Effector CD8-positive, alpha-beta T cell (primary cell): ENCODE measurements at regions not wholly inside any gene's neighbourhood (a gene's known extent, or its start where the extent isn't known, plus 50 kb on each side); places are given as distances from the start of the nearest gene placed in this dataset.

ENCODE experiments used
- DNase-seq: peaks from one replicate; lab custom pipeline; 2025; lab: John Stamatoyannopoulos, UW

GRCh38 chr10:131771634-131772358, 129.0 kb upstream of the PPP2R2D start:
- DNase-seq, result no peak

GRCh38 chr10:131772441-131772840, 128.4 kb upstream of the PPP2R2D start:
- DNase-seq, result no peak

- no peak for DNase-seq
These were observed 127.2 kb upstream of the PPP2R2D start for GRCh38 chr10:131773370-131774343.

DNA sequence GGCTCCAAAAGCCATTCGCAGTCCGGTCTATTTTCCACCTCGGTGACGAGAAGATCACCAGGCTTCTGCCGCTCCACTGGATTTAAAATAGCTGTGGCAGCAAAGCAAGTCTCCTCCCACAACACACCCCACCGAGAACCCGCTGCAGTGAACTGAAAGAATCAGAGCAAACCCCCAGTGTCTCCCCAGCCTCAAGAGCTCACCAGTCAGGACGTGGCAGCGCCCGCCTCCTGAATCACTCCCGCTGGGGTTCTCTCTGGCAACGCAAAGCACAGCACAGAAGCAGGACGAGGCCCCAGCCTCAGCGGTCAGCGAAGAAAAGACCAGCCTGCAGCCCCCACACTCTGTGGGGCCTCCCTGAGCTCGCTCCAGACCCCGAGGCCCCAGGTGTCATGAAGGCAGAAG, 126.1 kb upstream of the PPP2R2D start:
- no peak for DNase-seq

- DNase-seq, result no peak
These were observed 125.4 kb upstream of the PPP2R2D start for GRCh38 chr10:131775433-131775832.

DNA sequence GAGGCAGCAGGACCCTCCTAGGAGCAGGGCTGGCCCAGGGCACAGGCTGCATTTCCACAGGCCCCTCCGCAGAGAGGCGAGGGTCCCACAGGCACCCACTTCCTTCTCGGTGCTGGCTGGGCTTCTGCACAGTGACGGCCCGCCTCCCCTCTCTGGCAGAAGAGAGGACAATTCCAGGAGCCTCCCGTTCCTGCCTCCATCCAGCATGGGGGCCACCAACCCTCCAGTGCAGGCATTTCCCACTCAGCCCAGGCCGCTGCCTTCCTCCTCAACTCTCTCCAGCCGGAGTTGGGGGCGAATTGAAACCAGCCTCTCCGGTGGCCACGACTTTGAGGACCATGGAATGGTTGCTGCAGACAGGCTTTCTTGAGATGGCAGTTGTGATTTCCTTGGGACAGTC, 125.0 kb upstream of the PPP2R2D start:
- DNase-seq, result no peak

DNA sequence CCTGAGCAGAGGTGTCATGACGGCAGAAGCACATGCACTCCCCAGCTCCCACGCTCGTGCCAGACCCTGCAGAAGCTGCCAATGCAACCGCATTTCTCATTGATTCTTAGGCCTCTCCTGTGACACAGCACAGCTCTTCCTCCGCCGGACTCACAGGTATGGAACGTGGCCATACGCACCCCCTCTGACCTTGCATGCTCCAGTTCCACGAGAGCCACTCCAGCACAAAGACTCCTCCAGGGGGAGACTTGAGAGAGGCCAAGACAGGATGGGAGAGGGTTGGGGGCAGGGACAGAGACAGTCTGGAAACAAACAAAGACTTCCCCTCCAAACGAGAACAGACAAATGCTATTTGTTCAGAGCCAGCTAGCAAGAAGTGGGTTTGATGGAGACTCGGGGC, 124.3 kb upstream of the PPP2R2D start:
- no peak for DNase-seq

DNA sequence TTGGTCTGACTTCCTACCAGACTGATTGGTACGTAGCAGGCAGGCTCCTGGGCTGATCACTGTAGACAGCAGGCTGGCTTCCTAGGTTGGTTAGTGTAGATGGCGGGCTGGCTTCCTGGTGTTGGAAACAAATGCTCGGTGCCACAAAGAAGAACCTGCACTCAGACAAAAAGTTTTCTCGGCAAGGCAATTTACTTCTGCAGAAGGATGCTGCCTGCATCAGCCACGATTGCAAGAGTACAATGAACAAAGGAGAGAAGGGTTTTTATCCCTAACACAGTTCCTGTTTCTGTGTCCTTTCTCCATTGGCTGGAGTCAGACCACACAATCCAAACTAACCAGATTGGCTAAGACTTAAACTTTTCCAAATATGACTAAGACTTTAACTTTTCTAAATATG, 123.6 kb upstream of the PPP2R2D start:
- DNase-seq, result no peak

GRCh38 chr10:131777921-131778320, 122.9 kb upstream of the PPP2R2D start:
- no peak for DNase-seq

DNA sequence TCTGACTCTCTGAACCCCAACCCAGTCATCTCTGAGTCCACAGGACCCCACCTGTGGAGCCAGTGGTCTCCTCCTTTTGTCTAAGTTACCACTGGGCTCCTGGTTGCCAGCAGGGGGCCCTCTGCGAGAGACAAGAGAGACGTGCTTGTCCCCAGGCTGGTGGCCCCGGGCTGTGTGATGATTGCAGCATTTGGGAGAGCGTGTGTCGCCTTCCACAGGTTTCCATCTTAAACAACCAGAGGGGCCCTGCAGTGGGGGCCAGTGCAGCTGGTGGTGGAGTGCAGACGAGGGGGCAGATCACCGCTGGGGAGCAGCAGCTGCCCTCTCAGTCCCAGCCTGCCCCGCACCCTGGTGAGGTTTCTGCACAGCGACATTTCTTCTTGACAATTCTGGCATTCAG, 122.4 kb upstream of the PPP2R2D start:
- DNase-seq, result no peak

DNA sequence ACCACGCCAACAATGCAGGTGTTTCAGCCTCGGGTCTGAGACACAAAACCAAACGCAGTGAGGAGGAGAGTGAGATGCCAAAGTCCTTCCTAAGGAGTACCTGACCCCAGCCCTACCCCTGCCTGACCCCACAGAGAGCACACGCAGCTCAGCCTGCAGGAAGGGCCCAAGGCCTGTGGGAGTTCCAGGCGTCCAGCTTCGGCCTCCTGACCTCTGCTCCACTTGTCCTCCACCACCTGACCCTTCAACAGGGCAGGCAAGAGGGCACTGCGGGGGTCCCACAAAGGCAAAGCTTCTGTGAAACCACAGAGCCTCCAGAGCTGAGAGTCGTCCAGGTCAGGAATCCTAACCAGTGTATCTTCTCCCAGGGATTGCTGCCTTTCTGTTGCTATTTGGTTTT, 122.0 kb upstream of the PPP2R2D start:
- no peak for DNase-seq

GRCh38 chr10:131779661-131780394, 121.0 kb upstream of the PPP2R2D start:
- no peak for DNase-seq

DNA sequence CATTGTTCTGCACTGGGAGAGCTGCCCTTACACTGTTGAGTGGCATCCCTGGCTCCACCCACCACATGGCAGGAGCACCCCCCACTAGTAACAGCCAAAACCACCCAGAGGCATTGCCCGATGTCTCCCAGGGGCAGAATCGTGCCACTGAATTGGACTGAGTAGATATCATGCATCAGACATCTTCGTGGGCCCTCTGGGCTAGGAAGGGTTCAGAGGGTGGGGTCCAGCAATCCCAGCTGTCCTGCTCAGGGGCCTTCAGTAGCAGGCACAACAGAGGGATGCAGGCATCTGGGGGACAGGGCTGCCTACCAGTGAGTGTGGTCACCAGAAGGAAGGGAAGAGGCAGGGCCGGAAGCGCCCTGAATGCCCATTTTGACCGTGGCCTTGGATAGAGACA, 119.7 kb upstream of the PPP2R2D start:
- DNase-seq, result no peak

DNA sequence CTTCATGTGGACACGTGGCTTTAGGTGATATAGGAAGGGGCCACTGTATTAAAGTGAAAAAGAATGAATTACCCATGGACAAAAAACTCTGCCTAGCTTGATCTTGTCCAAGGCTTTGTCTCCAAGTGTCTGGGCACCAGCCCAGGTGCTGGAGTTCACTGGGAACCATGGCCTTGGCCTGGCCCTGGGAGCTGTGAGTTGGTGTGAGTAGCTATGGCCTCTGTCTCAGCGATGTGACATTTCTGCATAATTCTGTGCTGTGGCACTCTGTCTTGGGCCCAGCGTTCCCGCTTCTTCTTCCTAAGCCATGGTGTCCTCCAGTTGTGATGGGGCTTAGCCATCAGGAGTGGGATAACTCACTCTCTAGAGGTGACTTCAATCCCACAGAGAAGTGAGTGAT, 119.0 kb upstream of the PPP2R2D start:
- DNase-seq, result no peak

DNA sequence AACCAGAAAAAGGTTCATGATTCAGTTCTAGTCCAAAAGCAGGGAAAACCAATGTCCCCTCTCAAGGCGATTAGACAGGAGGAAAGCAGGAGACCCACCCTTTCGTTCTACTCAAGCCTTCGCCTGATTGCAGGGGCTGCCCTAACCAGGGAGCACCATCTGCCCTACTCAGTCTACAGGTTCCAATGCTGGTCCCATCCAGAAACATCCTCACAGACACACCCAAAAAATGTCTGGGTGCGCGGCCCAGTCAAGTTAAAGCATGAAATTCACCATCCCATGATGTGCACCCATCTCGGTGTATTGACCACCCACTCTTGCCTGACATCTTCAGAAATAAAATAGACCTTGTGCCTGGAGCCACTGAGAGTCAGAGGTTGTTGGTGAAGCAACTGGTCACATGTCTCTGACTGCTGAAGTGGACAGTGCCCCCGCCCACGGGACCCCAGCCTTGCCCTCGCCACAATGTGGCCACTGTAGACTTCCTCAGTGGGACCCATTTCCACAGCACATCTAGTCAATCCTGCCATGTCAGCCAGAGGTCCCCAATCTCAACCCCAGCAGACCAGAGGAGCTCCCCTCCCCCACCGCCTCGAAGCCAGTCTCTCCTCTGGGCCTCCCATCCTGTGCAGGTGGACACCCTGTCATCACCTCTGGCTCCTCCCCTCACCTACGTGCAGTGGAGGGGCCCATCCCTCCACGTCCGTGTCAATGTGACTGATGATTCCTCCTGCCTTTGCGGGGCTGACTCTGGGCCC, 116.3 kb upstream of the PPP2R2D start:
- no peak for DNase-seq

DNA sequence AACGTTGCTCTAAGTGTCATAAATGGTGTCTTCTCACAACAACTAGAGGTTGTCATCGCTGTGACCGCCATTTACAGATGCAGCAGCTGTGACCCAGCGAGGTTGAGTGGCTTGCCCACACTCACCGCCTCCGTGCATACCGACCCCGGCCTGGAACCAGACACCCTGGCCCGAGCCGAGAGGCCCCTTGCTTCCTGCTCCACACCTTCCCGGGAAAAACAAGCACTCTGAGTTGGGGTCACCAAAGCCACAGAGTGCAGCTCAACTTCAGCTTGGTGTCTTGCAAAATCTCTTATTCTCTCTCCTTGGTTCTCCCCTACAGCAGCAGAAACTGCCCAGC, 115.7 kb upstream of the PPP2R2D start:
- DNase-seq, result no peak

DNA sequence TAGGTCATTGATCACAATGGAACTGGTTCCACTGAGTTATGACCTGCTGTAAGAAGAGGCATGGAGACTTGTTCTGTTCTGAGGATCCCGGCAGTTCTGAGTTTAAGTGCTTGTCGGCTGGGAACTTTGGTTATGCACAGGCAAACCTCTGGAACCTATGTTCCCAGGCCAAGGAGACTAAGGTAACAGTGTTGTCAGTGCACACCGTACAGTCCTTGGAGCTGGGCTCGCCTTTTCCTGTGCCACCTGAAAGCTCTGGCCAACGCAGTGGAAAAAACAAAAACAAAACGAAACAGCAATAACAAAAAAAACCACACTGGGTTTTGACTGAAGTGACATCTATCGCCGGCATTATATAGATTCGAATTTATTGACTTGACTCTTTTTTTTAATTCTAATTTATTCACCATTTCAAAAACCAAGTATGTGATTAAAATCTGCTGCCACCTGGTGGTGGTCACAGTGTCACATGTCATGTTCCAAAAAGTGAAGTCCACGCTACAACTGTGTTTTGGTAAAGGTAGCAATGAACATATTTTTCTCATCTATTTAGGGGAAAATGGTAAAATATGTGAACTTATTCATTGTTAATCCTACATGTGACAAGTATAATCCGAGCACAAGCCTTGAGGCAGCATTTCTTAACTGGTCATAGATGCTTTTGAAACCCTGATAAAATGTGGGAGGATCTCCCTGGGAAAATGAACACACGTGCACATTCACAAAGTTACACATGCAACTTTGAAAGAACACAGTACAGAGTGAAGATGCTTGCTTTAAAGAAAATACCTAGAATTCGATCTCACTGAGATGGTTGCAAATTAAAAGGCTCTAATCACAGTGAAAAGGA, 113.8 kb upstream of the PPP2R2D start:
- no peak for DNase-seq

- DNase-seq, result no peak
These were observed 112.8 kb upstream of the PPP2R2D start for GRCh38 chr10:131787961-131788360.

GRCh38 chr10:131788386-131788785, 112.4 kb upstream of the PPP2R2D start:
- no peak for DNase-seq

- no peak for DNase-seq
These were observed 111.3 kb upstream of the PPP2R2D start for GRCh38 chr10:131789516-131789915.

DNA sequence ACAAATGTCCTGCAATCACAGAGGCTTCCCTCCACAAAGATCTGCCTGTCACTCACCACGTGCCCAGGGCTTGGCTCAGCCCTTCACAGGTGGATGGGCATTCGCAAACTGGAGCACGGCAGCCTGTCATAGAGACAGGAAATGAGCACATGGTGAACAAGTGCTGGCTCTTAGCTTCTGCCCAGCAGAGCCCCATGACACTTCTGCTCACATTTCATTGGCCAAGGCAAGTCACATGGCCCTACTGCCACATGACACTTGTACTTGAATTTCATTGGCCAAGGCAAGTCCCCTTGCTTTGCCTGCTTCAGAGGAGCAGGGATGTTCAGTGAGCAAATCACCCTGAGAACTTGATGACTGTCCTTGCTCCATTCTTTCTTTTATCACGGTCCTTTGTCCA, 110.8 kb upstream of the PPP2R2D start:
- DNase-seq, result no peak
